ENCODE measurements at regions not wholly inside any gene's neighbourhood (a gene's known extent, or its start where the extent isn't known, plus 50 kb on each side); places are given as distances from the start of the nearest gene placed in this dataset.

DNA sequence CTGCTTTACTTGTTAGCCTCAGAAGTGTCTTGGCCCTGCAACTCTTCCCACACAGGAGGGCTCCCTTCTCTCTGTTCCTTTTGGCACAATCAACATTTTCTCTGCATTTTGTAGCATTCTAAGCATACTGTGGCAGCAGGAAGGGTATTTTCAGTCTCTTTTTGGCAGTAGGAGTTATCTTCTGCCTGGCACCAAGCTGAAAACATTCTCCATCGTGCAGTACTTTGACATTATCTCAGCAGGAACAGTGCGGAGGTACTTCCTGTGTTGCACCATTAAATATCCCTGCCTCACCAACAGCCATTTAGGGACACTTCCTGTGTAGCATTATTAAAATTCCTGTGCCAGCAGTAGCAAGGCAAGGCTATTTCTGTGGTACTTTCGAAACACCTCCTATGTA lies 233.2 kb upstream of the SEMA6D start:
- TF ChIP-seq SIN3A (IDR thresholded peaks at IDR 0.05; ENCODE audit: borderline replicate concordance, insufficient read depth, low read length), result no peak
- TF ChIP-seq REST (IDR thresholded peaks at IDR 0.05; ENCODE audit: insufficient read depth in 1 of 2, low read depth in 2 of 2, low read length in 2 of 2), result no peak
- no peak; the same call in 1 of the 2 replicates for TF ChIP-seq POLR2AphosphoS5 (IDR thresholded peaks at IDR 0.05; ENCODE audit: low read depth, low read length)
- no peak for TF ChIP-seq TAF1 (IDR thresholded peaks at IDR 0.05; ENCODE audit: borderline replicate concordance, insufficient read depth, low read length)
- TF ChIP-seq FOXP2 (optimal IDR thresholded peaks at IDR 0.05; ENCODE audit: borderline replicate concordance, extremely low read depth, extremely low read length, insufficient read depth), result no peak

- TF ChIP-seq SIN3A (IDR thresholded peaks at IDR 0.05; ENCODE audit: borderline replicate concordance, insufficient read depth, low read length), result no peak
- TF ChIP-seq FOXP2 (optimal IDR thresholded peaks at IDR 0.05; ENCODE audit: borderline replicate concordance, extremely low read depth, extremely low read length, insufficient read depth), result no peak
- no peak for TF ChIP-seq TAF1 (IDR thresholded peaks at IDR 0.05; ENCODE audit: borderline replicate concordance, insufficient read depth, low read length)
- no peak for TF ChIP-seq POLR2AphosphoS5 (IDR thresholded peaks at IDR 0.05; ENCODE audit: low read depth, low read length)
- no peak for TF ChIP-seq REST (IDR thresholded peaks at IDR 0.05; ENCODE audit: insufficient read depth in 1 of 2, low read depth in 2 of 2, low read length in 2 of 2)
Measured at GRCh38 chr15:47484997-47485396, 232.3 kb upstream of the SEMA6D start.

DNA sequence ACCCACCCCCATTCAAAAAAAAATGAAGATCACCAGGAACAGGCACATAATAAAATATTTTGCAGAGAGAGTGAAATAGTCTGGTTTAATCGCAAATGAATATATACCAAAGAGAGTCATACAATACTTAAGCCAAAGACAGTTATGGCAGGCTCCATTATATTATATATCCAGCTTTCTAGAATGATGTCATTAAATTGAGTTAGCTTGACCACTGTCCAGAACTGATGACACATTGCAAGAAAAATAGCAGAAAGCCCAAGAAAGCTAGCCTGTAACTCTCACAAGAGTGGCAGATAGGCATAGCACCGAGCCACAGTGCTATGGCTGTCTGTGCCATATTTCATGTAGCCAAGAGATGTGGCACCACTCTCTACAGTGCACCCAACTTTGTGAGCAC lies 231.9 kb upstream of the SEMA6D start:
- TF ChIP-seq POLR2AphosphoS5 (IDR thresholded peaks at IDR 0.05; ENCODE audit: low read depth, low read length), result no peak
- TF ChIP-seq FOXP2 (optimal IDR thresholded peaks at IDR 0.05; ENCODE audit: borderline replicate concordance, extremely low read depth, extremely low read length, insufficient read depth), result no peak
- no peak for TF ChIP-seq REST (IDR thresholded peaks at IDR 0.05; ENCODE audit: insufficient read depth in 1 of 2, low read depth in 2 of 2, low read length in 2 of 2)
- TF ChIP-seq TAF1 (IDR thresholded peaks at IDR 0.05; ENCODE audit: borderline replicate concordance, insufficient read depth, low read length), result no peak
- no peak for TF ChIP-seq SIN3A (IDR thresholded peaks at IDR 0.05; ENCODE audit: borderline replicate concordance, insufficient read depth, low read length)

DNA sequence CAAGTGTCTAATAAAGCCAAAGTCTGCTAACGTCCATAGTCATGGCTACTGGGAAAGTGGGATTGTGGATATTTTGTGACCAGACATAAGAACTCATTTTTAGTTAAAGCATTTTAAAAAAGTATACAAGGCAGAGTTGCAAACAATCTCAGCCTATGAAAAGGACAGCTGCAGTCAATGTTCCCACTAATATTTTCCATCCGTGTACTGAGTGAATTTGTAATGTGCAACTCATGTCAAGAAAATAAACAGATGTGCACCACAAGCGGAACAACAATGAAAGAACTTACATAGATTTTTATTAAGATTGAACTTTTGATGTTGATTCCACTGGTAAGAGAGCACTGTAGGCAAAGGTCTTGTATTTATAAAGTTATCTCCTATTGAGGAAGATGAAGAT lies 231.3 kb upstream of the SEMA6D start:
- no peak for TF ChIP-seq SIN3A (IDR thresholded peaks at IDR 0.05; ENCODE audit: borderline replicate concordance, insufficient read depth, low read length)
- TF ChIP-seq TAF1 (IDR thresholded peaks at IDR 0.05; ENCODE audit: borderline replicate concordance, insufficient read depth, low read length), result no peak
- TF ChIP-seq REST (IDR thresholded peaks at IDR 0.05; ENCODE audit: insufficient read depth in 1 of 2, low read depth in 2 of 2, low read length in 2 of 2), result no peak
- no peak for TF ChIP-seq POLR2AphosphoS5 (IDR thresholded peaks at IDR 0.05; ENCODE audit: low read depth, low read length)
- no peak for TF ChIP-seq FOXP2 (optimal IDR thresholded peaks at IDR 0.05; ENCODE audit: borderline replicate concordance, extremely low read depth, extremely low read length, insufficient read depth)

- TF ChIP-seq REST (IDR thresholded peaks at IDR 0.05; ENCODE audit: insufficient read depth in 1 of 2, low read depth in 2 of 2, low read length in 2 of 2) (no peak), POLR2AphosphoS5 (IDR thresholded peaks at IDR 0.05; ENCODE audit: low read depth, low read length) (no peak), TAF1 (IDR thresholded peaks at IDR 0.05; ENCODE audit: borderline replicate concordance, insufficient read depth, low read length) (no peak), FOXP2 (optimal IDR thresholded peaks at IDR 0.05; ENCODE audit: borderline replicate concordance, extremely low read depth, extremely low read length, insufficient read depth) (no peak), SIN3A (IDR thresholded peaks at IDR 0.05; ENCODE audit: borderline replicate concordance, insufficient read depth, low read length) (no peak)
Measured at GRCh38 chr15:47492195-47492594, 225.1 kb upstream of the SEMA6D start.
